GM23338 (cell line): ENCODE measurements at regions not wholly inside any gene's neighbourhood (a gene's known extent, or its start where the extent isn't known, plus 50 kb on each side); places are given as distances from the start of the nearest gene placed in this dataset.

Experiments used
- CREB1 ChIP-seq: fragments of 250-450 bp; sonication (Bioruptor Pico); IDR thresholded peaks from 2 replicates; pipeline ENCODE4 v1.5.0; 2020; ENCODE audit warnings: low read depth, mild to moderate bottlenecking, moderate library complexity
- EZH2phosphoT487 ChIP-seq: fragments of 200-600 bp; sonication (generic); IDR thresholded peaks from one replicate; pipeline ENCODE4 v1.8.1; 2018; ENCODE audit warnings: antibody characterized with exemption; ENCODE audit not compliant: unreplicated experiment
- STAT1 ChIP-seq: IDR thresholded peaks from one replicate; pipeline ENCODE4 v1.6.1; 2016; ENCODE audit warnings: antibody characterized with exemption; ENCODE audit not compliant: unreplicated experiment
- ZNF331 ChIP-seq: fragments of 250-450 bp; sonication (Bioruptor Pico); IDR thresholded peaks from 2 replicates; pipeline ENCODE4 v1.5.0; 2020; ENCODE audit warnings: low read depth, mild to moderate bottlenecking, moderate library complexity
- TF ChIP-seq, protein P1 (sequence below): fragments of 250-450 bp; sonication (Bioruptor Pico); IDR thresholded peaks from 2 replicates; pipeline ENCODE4 v1.5.0; 2020; ENCODE audit warnings: mild to moderate bottlenecking, moderate library complexity
- TF ChIP-seq, protein P2 (sequence below), 2 experiments: fragments of 200-600 bp in 1 of 2; sonication (generic) in 1 of 2; conservative IDR thresholded peaks; 2 replicates each; pipeline versions ENCODE4 v1.5.1 to v1.6.1; 2016 to 2017; ENCODE audit warnings: antibody characterized with exemption in 2 of 2, low read depth in 2 of 2, mild to moderate bottlenecking in 2 of 2, moderate library complexity in 1 of 2
- TF ChIP-seq, protein P3 (sequence below): IDR thresholded peaks from 2 replicates; pipeline ENCODE4 v1.6.1; 2016; ENCODE audit warnings: antibody characterized with exemption

DNA sequence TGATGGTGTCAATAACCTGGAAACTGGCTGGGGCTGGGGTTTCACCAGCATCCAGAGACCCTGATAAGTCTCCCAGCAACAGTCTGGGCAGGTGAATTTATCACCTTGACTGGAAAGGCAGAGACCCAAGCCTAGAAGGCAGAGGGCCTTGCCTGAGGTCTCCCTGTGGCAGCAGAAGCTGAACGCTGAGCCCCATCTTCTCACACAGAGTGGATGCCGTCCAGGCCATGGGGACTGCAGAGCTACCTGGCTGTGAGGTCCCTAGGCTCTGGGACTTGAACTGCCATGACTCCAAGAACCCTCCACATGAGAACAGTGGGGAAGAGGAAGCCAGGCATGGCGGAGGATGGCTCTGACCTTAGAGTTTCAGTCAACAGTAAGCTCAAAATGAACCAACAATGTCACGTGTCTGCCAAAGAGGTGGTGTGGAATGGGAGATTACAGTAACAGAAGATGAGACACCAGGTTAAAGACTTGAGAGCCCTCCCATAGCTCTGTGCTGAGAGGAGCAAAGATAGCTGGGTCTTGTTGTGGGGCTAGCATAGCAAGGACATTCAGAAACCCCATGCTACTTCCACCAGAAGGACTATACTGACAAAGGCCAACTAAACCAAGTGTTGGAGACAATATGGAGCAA lies 79.1 kb upstream of the LINC01488 start (continued):
- TF ChIP-seq, protein P1, sequence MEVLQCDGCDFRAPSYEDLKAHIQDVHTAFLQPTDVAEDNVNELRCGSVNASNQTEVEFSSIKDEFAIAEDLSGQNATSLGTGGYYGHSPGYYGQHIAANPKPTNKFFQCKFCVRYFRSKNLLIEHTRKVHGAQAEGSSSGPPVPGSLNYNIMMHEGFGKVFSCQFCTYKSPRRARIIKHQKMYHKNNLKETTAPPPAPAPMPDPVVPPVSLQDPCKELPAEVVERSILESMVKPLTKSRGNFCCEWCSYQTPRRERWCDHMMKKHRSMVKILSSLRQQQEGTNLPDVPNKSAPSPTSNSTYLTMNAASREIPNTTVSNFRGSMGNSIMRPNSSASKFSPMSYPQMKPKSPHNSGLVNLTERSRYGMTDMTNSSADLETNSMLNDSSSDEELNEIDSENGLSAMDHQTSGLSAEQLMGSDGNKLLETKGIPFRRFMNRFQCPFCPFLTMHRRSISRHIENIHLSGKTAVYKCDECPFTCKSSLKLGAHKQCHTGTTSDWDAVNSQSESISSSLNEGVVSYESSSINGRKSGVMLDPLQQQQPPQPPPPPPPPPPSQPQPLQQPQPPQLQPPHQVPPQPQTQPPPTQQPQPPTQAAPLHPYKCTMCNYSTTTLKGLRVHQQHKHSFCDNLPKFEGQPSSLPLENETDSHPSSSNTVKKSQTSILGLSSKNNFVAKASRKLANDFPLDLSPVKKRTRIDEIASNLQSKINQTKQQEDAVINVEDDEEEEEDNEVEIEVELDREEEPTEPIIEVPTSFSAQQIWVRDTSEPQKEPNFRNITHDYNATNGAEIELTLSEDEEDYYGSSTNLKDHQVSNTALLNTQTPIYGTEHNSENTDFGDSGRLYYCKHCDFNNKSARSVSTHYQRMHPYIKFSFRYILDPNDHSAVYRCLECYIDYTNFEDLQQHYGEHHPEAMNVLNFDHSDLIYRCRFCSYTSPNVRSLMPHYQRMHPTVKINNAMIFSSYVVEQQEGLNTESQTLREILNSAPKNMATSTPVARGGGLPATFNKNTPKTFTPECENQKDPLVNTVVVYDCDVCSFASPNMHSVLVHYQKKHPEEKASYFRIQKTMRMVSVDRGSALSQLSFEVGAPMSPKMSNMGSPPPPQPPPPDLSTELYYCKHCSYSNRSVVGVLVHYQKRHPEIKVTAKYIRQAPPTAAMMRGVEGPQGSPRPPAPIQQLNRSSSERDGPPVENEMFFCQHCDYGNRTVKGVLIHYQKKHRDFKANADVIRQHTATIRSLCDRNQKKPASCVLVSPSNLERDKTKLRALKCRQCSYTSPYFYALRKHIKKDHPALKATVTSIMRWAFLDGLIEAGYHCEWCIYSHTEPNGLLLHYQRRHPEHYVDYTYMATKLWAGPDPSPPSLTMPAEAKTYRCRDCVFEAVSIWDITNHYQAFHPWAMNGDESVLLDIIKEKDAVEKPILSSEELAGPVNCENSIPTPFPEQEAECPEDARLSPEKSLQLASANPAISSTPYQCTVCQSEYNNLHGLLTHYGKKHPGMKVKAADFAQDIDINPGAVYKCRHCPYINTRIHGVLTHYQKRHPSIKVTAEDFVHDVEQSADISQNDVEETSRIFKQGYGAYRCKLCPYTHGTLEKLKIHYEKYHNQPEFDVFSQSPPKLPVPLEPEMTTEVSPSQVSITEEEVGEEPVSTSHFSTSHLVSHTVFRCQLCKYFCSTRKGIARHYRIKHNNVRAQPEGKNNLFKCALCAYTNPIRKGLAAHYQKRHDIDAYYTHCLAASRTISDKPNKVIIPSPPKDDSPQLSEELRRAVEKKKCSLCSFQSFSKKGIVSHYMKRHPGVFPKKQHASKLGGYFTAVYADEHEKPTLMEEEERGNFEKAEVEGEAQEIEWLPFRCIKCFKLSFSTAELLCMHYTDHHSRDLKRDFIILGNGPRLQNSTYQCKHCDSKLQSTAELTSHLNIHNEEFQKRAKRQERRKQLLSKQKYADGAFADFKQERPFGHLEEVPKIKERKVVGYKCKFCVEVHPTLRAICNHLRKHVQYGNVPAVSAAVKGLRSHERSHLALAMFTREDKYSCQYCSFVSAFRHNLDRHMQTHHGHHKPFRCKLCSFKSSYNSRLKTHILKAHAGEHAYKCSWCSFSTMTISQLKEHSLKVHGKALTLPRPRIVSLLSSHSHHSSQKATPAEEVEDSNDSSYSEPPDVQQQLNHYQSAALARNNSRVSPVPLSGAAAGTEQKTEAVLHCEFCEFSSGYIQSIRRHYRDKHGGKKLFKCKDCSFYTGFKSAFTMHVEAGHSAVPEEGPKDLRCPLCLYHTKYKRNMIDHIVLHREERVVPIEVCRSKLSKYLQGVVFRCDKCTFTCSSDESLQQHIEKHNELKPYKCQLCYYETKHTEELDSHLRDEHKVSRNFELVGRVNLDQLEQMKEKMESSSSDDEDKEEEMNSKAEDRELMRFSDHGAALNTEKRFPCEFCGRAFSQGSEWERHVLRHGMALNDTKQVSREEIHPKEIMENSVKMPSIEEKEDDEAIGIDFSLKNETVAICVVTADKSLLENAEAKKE, result no peak
- TF ChIP-seq ZNF331 (CRISPR knock-in tag), result no peak
- no peak for TF ChIP-seq CREB1 (CRISPR knock-in tag)
- TF ChIP-seq, protein P2, sequence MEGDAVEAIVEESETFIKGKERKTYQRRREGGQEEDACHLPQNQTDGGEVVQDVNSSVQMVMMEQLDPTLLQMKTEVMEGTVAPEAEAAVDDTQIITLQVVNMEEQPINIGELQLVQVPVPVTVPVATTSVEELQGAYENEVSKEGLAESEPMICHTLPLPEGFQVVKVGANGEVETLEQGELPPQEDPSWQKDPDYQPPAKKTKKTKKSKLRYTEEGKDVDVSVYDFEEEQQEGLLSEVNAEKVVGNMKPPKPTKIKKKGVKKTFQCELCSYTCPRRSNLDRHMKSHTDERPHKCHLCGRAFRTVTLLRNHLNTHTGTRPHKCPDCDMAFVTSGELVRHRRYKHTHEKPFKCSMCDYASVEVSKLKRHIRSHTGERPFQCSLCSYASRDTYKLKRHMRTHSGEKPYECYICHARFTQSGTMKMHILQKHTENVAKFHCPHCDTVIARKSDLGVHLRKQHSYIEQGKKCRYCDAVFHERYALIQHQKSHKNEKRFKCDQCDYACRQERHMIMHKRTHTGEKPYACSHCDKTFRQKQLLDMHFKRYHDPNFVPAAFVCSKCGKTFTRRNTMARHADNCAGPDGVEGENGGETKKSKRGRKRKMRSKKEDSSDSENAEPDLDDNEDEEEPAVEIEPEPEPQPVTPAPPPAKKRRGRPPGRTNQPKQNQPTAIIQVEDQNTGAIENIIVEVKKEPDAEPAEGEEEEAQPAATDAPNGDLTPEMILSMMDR (conservative IDR thresholded peaks at IDR 0.05; ENCODE audit: low read depth in 2 of 2), result no peak
- TF ChIP-seq, protein P3, sequence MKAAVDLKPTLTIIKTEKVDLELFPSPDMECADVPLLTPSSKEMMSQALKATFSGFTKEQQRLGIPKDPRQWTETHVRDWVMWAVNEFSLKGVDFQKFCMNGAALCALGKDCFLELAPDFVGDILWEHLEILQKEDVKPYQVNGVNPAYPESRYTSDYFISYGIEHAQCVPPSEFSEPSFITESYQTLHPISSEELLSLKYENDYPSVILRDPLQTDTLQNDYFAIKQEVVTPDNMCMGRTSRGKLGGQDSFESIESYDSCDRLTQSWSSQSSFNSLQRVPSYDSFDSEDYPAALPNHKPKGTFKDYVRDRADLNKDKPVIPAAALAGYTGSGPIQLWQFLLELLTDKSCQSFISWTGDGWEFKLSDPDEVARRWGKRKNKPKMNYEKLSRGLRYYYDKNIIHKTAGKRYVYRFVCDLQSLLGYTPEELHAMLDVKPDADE, result no peak
- TF ChIP-seq EZH2phosphoT487, result no peak
- no peak for TF ChIP-seq STAT1
